ENCODE measurements at regions not wholly inside any gene's neighbourhood (a gene's known extent, or its start where the extent isn't known, plus 50 kb on each side); places are given as distances from the start of the nearest gene placed in this dataset.

- TF ChIP-seq GRHL2 (CRISPR knock-in tag; IDR thresholded peaks at IDR 0.05; ENCODE audit: insufficient replicate concordance, severe bottlenecking) (no peak), SMAD3 (CRISPR knock-in tag; IDR thresholded peaks at IDR 0.05; ENCODE audit: borderline replicate concordance) (no peak), E2F1 (CRISPR knock-in tag; IDR thresholded peaks at IDR 0.05) (no peak), STAT6 (CRISPR knock-in tag; conservative IDR thresholded peaks at IDR 0.05; ENCODE audit: low read depth) (no peak), ZNF317 (CRISPR knock-in tag; IDR thresholded peaks at IDR 0.05; ENCODE audit: borderline replicate concordance, low read depth) (no peak), ZNF425 (CRISPR knock-in tag; conservative IDR thresholded peaks at IDR 0.05) (no peak), MYBL2 (CRISPR knock-in tag; IDR thresholded peaks at IDR 0.05) (no peak), CREB1 (CRISPR knock-in tag; IDR thresholded peaks at IDR 0.05) (no peak), SOX15 (CRISPR knock-in tag; IDR thresholded peaks at IDR 0.05) (no peak), TP53 (CRISPR knock-in tag; IDR thresholded peaks at IDR 0.05) (no peak), ERG (CRISPR knock-in tag; IDR thresholded peaks at IDR 0.05) (no peak)
- TF ChIP-seq, protein P1, sequence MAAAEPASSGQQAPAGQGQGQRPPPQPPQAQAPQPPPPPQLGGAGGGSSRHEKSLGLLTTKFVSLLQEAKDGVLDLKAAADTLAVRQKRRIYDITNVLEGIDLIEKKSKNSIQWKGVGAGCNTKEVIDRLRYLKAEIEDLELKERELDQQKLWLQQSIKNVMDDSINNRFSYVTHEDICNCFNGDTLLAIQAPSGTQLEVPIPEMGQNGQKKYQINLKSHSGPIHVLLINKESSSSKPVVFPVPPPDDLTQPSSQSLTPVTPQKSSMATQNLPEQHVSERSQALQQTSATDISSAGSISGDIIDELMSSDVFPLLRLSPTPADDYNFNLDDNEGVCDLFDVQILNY (CRISPR knock-in tag; IDR thresholded peaks at IDR 0.05), result no peak
- TF ChIP-seq, protein P2, sequence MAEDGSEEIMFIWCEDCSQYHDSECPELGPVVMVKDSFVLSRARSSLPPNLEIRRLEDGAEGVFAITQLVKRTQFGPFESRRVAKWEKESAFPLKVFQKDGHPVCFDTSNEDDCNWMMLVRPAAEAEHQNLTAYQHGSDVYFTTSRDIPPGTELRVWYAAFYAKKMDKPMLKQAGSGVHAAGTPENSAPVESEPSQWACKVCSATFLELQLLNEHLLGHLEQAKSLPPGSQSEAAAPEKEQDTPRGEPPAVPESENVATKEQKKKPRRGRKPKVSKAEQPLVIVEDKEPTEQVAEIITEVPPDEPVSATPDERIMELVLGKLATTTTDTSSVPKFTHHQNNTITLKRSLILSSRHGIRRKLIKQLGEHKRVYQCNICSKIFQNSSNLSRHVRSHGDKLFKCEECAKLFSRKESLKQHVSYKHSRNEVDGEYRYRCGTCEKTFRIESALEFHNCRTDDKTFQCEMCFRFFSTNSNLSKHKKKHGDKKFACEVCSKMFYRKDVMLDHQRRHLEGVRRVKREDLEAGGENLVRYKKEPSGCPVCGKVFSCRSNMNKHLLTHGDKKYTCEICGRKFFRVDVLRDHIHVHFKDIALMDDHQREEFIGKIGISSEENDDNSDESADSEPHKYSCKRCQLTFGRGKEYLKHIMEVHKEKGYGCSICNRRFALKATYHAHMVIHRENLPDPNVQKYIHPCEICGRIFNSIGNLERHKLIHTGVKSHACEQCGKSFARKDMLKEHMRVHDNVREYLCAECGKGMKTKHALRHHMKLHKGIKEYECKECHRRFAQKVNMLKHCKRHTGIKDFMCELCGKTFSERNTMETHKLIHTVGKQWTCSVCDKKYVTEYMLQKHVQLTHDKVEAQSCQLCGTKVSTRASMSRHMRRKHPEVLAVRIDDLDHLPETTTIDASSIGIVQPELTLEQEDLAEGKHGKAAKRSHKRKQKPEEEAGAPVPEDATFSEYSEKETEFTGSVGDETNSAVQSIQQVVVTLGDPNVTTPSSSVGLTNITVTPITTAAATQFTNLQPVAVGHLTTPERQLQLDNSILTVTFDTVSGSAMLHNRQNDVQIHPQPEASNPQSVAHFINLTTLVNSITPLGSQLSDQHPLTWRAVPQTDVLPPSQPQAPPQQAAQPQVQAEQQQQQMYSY (CRISPR knock-in tag; IDR thresholded peaks at IDR 0.05), result no peak
- TF ChIP-seq, protein P3, sequence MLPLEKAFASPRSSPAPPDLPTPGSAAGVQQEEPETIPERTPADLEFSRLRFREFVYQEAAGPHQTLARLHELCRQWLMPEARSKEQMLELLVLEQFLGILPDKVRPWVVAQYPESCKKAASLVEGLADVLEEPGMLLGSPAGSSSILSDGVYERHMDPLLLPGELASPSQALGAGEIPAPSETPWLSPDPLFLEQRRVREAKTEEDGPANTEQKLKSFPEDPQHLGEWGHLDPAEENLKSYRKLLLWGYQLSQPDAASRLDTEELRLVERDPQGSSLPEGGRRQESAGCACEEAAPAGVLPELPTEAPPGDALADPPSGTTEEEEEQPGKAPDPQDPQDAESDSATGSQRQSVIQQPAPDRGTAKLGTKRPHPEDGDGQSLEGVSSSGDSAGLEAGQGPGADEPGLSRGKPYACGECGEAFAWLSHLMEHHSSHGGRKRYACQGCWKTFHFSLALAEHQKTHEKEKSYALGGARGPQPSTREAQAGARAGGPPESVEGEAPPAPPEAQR (CRISPR knock-in tag; IDR thresholded peaks at IDR 0.05), result no peak
- TF ChIP-seq, protein P4, sequence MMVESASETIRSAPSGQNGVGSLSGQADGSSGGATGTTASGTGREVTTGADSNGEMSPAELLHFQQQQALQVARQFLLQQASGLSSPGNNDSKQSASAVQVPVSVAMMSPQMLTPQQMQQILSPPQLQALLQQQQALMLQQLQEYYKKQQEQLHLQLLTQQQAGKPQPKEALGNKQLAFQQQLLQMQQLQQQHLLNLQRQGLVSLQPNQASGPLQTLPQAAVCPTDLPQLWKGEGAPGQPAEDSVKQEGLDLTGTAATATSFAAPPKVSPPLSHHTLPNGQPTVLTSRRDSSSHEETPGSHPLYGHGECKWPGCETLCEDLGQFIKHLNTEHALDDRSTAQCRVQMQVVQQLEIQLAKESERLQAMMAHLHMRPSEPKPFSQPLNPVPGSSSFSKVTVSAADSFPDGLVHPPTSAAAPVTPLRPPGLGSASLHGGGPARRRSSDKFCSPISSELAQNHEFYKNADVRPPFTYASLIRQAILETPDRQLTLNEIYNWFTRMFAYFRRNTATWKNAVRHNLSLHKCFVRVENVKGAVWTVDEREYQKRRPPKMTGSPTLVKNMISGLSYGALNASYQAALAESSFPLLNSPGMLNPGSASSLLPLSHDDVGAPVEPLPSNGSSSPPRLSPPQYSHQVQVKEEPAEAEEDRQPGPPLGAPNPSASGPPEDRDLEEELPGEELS (CRISPR knock-in tag; IDR thresholded peaks at IDR 0.05), result no peak
- TF ChIP-seq, protein P5, sequence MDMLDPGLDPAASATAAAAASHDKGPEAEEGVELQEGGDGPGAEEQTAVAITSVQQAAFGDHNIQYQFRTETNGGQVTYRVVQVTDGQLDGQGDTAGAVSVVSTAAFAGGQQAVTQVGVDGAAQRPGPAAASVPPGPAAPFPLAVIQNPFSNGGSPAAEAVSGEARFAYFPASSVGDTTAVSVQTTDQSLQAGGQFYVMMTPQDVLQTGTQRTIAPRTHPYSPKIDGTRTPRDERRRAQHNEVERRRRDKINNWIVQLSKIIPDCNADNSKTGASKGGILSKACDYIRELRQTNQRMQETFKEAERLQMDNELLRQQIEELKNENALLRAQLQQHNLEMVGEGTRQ (CRISPR knock-in tag; IDR thresholded peaks at IDR 0.05), result no peak
- TF ChIP-seq, protein P6, sequence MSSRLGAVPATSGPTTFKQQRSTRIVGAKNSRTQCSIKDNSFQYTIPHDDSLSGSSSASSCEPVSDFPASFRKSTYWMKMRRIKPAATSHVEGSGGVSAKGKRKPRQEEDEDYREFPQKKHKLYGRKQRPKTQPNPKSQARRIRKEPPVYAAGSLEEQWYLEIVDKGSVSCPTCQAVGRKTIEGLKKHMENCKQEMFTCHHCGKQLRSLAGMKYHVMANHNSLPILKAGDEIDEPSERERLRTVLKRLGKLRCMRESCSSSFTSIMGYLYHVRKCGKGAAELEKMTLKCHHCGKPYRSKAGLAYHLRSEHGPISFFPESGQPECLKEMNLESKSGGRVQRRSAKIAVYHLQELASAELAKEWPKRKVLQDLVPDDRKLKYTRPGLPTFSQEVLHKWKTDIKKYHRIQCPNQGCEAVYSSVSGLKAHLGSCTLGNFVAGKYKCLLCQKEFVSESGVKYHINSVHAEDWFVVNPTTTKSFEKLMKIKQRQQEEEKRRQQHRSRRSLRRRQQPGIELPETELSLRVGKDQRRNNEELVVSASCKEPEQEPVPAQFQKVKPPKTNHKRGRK (CRISPR knock-in tag; IDR thresholded peaks at IDR 0.05; ENCODE audit: borderline replicate concordance), result no peak
- H3K9me3 Mint-ChIP-seq, result peaks cover 44% of the 10 kb centered on the region
- no peak overlapping the region for H3K27ac Mint-ChIP-seq
- H3K4me3 Mint-ChIP-seq, result no peak overlapping the region
- ChIA-PET POLR2A (no interaction called here), CTCF (no interaction called here)
- H3K27me3 Mint-ChIP-seq (ENCODE audit: low read depth), result no peaks in the 10 kb centered on the region
- H3K4me1 Mint-ChIP-seq, result peaks cover 8% of the 10 kb centered on the region
- DNase-seq (ENCODE audit: low spot score) (no peak), ATAC-seq (no peak)
- peaks cover 22% of the 10 kb centered on the region for H3K36me3 Mint-ChIP-seq
Observed at GRCh38 chr6:82511546-82511945, 147.9 kb downstream of the TPBG start.
